GM12878 (cell line): ENCODE measurements at regions not wholly inside any gene's neighbourhood (a gene's known extent, or its start where the extent isn't known, plus 50 kb on each side); places are given as distances from the start of the nearest gene placed in this dataset.
A peak's percentile ranks its signal among the peaks of the same experiment; 100 is the strongest.

Experiments used
- ATAC-seq: fragments of 200-7000 bp; cut with Tn5 transposase; 3 replicates; pipeline ENCODE4 v1.9.1; 2020; ENCODE audit warnings: mild to moderate bottlenecking, moderate library complexity
- BruUV-seq: library from RNA; stranded (reverse); fragments of 400-500 nt; replicated peaks from 2 replicates; lab custom pipeline; 2021; lab: Mats Ljungman, UMichigan
- CTCF ChIA-PET: fragments of 300-600 bp; sonication (Branson Sonifier 250); formaldehyde crosslinking; extraction: SDS; loops from one replicate; lab custom pipeline; 2021; ENCODE audit warnings: inconsistent platforms; lab: Yijun Ruan, JAX
- POLR2A ChIA-PET: fragments of 350-600 bp; formaldehyde crosslinking; extraction: SDS; loops from one replicate; lab custom pipeline; 2021; ENCODE audit warnings: inconsistent platforms; lab: Charles Lee
- RAD21 ChIA-PET: fragments of 300-600 bp; sonication (Branson Sonifier 250); formaldehyde crosslinking; loops from one replicate; lab custom pipeline; 2023; ENCODE audit warnings: antibody characterized with exemption; ENCODE audit not compliant: unreplicated experiment; lab: Charles Lee
- SMC1A ChIA-PET: fragments of 300-600 bp; sonication (Branson Sonifier 250); formaldehyde crosslinking; loops from one replicate; lab custom pipeline; 2023; ENCODE audit not compliant: unreplicated experiment, uncharacterized antibody; lab: Charles Lee
- DNase-seq: peaks from one replicate; pipeline ENCODE4 v3.0.0-alpha.2; 2011; ENCODE audit warnings: low read depth, low spot score
- FAIRE-seq: peaks from 3 replicates; lab custom pipeline; 2011; peaks lifted over from hg19 to GRCh38; lab: Jason Lieb, UNC
- H2AFZ ChIP-seq: 2 replicates; pipeline ENCODE4 v1.6.0; 2011; ENCODE audit warnings: low read depth, low read length, control low read depth; ENCODE audit not compliant: control insufficient read depth
- H3K27ac ChIP-seq: 2 replicates; pipeline ENCODE4 v1.5.1; 2011; ENCODE audit warnings: control low read depth; ENCODE audit not compliant: control insufficient read depth, insufficient read depth
- H3K27me3 ChIP-seq, 2 experiments: replicated peaks in 1 of 2; 2 replicates each; pipeline versions ENCODE4 v1.6.0 to v1.6.1; 2011; ENCODE audit warnings: low read length in 1 of 2; ENCODE audit not compliant: control insufficient read depth in 2 of 2, insufficient read depth in 2 of 2
- H3K36me3 ChIP-seq, 2 experiments: 2 replicates each; pipeline ENCODE4 v1.5.1; 2011; ENCODE audit warnings: low read length in 1 of 2; ENCODE audit not compliant: control insufficient read depth in 2 of 2, insufficient read depth in 2 of 2
- H3K4me1 ChIP-seq: 2 replicates; pipeline ENCODE4 v1.6.1; 2011; ENCODE audit warnings: mild to moderate bottlenecking, low read length, moderate library complexity, mixed read lengths; ENCODE audit not compliant: control insufficient read depth, insufficient read depth
- H3K4me2 ChIP-seq: 2 replicates; pipeline ENCODE4 v1.6.0; 2011; ENCODE audit warnings: control low read depth; ENCODE audit not compliant: control insufficient read depth, insufficient read depth
- H3K4me3 ChIP-seq: fragments of 200-600 bp; sonication (generic); 2 replicates; pipeline ENCODE4 v1.5.1; 2016
- H3K79me2 ChIP-seq: 2 replicates; pipeline ENCODE4 v1.6.0; 2011; ENCODE audit warnings: low read length; ENCODE audit not compliant: control insufficient read depth, insufficient read depth
- H3K9ac ChIP-seq: 2 replicates; pipeline ENCODE4 v1.8.0; 2011; ENCODE audit warnings: low read length, control low read depth, mixed read lengths; ENCODE audit not compliant: control insufficient read depth, insufficient read depth
- H3K9me3 ChIP-seq: replicated peaks from 3 replicates; pipeline ENCODE4 v1.5.1; 2011; ENCODE audit warnings: mild to moderate bottlenecking, low read length; ENCODE audit not compliant: control insufficient read depth, insufficient read depth
- H4K20me1 ChIP-seq: 2 replicates; pipeline ENCODE4 v1.6.0; 2011; ENCODE audit not compliant: control insufficient read depth, insufficient read depth
- CEBPB ChIP-seq, 2 experiments: fragments of 150-350 bp in 1 of 2; IDR thresholded peaks; 2 replicates each; pipeline ENCODE4 v1.6.1; 2012 to 2014; ENCODE audit warnings: low read depth in 2 of 2, low read length in 2 of 2, borderline replicate concordance in 1 of 2, inconsistent platforms in 1 of 2
- CREB1 ChIP-seq: IDR thresholded peaks from 2 replicates; pipeline ENCODE4 v1.6.1; 2012; ENCODE audit warnings: low read depth, mild to moderate bottlenecking, inconsistent platforms
- CTCF ChIP-seq, 3 experiments: IDR thresholded peaks in 2 of 3; conservative IDR thresholded peaks in 1 of 3; 2 replicates each; pipeline ENCODE4 v1.5.1; 2011; ENCODE audit warnings: low read depth in 3 of 3, low read length in 3 of 3, mild to moderate bottlenecking in 3 of 3, control low read depth in 2 of 3, moderate library complexity in 2 of 3, inconsistent platforms in 1 of 3, mixed read lengths in 1 of 3; ENCODE audit not compliant: control insufficient read depth in 2 of 3, insufficient read depth in 1 of 3; ENCODE audit errors: extremely low read depth in 1 of 3
- KAT2A ChIP-seq: conservative IDR thresholded peaks from 2 replicates; pipeline ENCODE4 v1.6.1; 2011; ENCODE audit warnings: low read depth, low read length; ENCODE audit not compliant: control insufficient read depth
- MYB ChIP-seq: fragments of 150-350 bp; IDR thresholded peaks from 2 replicates; pipeline ENCODE4 v1.6.1; 2014; ENCODE audit warnings: mild to moderate bottlenecking, low read depth, low read length, borderline replicate concordance
- NFYB ChIP-seq: IDR thresholded peaks from 2 replicates; pipeline ENCODE4 v1.6.1; 2011; ENCODE audit warnings: low read depth, mild to moderate bottlenecking, low read length, improper control_type of control experiment, moderate library complexity; ENCODE audit not compliant: insufficient read depth
- PKNOX1 ChIP-seq: fragments of 450-650 bp; IDR thresholded peaks from 2 replicates; pipeline ENCODE4 v1.6.1; 2016; ENCODE audit warnings: mild to moderate bottlenecking
- RB1 ChIP-seq: fragments of 450-650 bp; formaldehyde crosslinking; IDR thresholded peaks from 2 replicates; pipeline ENCODE4 v1.6.1; 2017; ENCODE audit warnings: mild to moderate bottlenecking, borderline replicate concordance
- RELA ChIP-seq: fragments of 450-650 bp; IDR thresholded peaks from 2 replicates; pipeline ENCODE4 v1.8.0; 2014; ENCODE audit warnings: borderline replicate concordance; ENCODE audit not compliant: partially characterized antibody
- SMC3 ChIP-seq: IDR thresholded peaks from 2 replicates; pipeline ENCODE4 v1.6.1; 2011; ENCODE audit warnings: low read length, improper control_type of control experiment, borderline replicate concordance
- TAF1 ChIP-seq: IDR thresholded peaks from 2 replicates; pipeline ENCODE4 v1.6.1; 2011; ENCODE audit warnings: mild to moderate bottlenecking, low read depth, low read length, borderline replicate concordance
- TCF3 ChIP-seq: IDR thresholded peaks from 2 replicates; pipeline ENCODE4 v1.6.1; 2012; ENCODE audit warnings: low read depth, mild to moderate bottlenecking, low read length, borderline replicate concordance; ENCODE audit not compliant: insufficient read depth
- YY1 ChIP-seq: IDR thresholded peaks from 2 replicates; pipeline ENCODE4 v1.6.1; 2011; ENCODE audit warnings: low read depth, mild to moderate bottlenecking, low read length
- WGBS: methylation state at CpG from one replicate; pipeline ENCODE4 v1.1.6; 2016; ENCODE audit warnings: low lambda C conversion rate; ENCODE audit not compliant: insufficient replicate concordance, insufficient coverage; ENCODE audit errors: missing lambda C conversion rate; 5-methylcytosine and 5-hydroxymethylcytosine counted together
- in situ Hi-C: fragments of 300-500 bp; cut with MboI; formaldehyde crosslinking; loops from 9 replicates; pipeline ENCODE4 v1.14.3; 2018; ENCODE audit warnings: mixed read lengths
- intact Hi-C: fragments of 100-400 bp; cut with micrococcal nuclease; formaldehyde crosslinking; loops from one replicate; pipeline ENCODE4 v1.14.2; 2022; ENCODE audit not compliant: unreplicated experiment
- TF ChIP-seq, protein P1 (sequence below): fragments of 450-650 bp; IDR thresholded peaks from 2 replicates; pipeline ENCODE4 v1.6.1; 2017; ENCODE audit warnings: low read depth, mild to moderate bottlenecking, moderate library complexity
- TF ChIP-seq, protein P2 (sequence below): IDR thresholded peaks from 2 replicates; pipeline ENCODE4 v1.6.1; 2011; ENCODE audit warnings: mild to moderate bottlenecking, low read depth, low read length, moderate library complexity; ENCODE audit not compliant: insufficient replicate concordance

DNA sequence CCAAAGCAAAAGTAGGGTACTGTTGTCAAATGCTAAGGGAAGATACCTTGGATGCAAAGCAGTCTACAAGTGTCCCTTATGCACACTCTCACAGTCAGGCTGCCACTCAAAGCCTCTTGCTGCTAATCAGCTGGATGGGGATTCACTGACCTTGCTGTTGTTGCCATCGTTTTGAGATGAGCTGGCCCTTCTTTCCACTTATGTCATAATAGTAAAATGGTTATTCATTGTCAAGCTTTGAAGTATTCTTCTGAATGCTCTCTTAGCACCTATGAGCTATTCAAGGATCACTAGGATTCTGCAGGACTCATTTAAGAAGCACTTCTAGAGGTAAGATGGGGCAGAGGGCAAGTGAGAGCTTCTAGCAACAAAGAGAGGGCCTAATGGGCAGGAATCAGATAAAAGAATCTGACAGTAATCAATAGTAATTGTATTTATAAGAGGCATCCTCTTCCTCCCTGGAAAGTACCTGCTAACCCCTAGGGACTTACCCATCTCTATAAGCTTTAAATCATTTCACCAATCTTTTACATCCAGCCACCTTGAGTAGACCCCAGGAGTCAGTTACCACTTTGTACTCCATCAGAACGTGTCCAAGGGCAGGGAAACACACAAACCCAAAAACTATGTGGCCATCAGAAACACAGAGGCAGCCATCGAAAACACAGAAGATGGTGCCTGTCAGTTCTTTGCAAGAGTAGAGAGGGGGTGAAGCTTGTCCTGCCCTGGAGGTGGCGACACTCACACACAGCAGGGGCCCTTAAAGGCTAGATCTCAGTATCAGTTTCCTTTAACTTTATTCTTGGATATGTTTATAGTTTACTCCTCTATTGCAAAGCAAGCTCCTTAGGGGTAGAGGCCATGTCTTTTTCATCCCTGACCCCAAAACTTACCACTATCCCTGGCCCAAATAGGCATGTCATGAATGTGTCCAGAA, 103.7 kb upstream of the NFIA start:
- POLR2A ChIA-PET: no interaction called here
- TF ChIP-seq NFYB (no peak), CEBPB (IDR thresholded peaks at IDR 0.05; ENCODE audit: borderline replicate concordance in 1 of 2, low read depth in 2 of 2, low read length in 2 of 2) (no peak), TAF1 (no peak), CREB1 (no peak), SMC3 (peak; percentile 58; the same call in 1 of the 2 replicates), YY1 (peak; percentile 56; the same call in 1 of the 2 replicates), PKNOX1 (peak; percentile 92), KAT2A (no peak), TCF3 (no peak), MYB (no peak), RB1 (no peak), CTCF (IDR thresholded peaks at IDR 0.05 in 2 of 3, conservative IDR thresholded peaks at IDR 0.05 in 1 of 3; ENCODE audit: control insufficient read depth in 2 of 3, extremely low read depth in 1 of 3, insufficient read depth in 1 of 3, low read depth in 3 of 3, low read length in 3 of 3) (peak; percentile 58 to 60 (median 60)), RELA (no peak)
- TF ChIP-seq, protein P1, sequence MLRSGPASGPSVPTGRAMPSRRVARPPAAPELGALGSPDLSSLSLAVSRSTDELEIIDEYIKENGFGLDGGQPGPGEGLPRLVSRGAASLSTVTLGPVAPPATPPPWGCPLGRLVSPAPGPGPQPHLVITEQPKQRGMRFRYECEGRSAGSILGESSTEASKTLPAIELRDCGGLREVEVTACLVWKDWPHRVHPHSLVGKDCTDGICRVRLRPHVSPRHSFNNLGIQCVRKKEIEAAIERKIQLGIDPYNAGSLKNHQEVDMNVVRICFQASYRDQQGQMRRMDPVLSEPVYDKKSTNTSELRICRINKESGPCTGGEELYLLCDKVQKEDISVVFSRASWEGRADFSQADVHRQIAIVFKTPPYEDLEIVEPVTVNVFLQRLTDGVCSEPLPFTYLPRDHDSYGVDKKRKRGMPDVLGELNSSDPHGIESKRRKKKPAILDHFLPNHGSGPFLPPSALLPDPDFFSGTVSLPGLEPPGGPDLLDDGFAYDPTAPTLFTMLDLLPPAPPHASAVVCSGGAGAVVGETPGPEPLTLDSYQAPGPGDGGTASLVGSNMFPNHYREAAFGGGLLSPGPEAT: 0 out of 2 replicates have a peak, but pooled peaks have one; percentile 43
- TF ChIP-seq, protein P2, sequence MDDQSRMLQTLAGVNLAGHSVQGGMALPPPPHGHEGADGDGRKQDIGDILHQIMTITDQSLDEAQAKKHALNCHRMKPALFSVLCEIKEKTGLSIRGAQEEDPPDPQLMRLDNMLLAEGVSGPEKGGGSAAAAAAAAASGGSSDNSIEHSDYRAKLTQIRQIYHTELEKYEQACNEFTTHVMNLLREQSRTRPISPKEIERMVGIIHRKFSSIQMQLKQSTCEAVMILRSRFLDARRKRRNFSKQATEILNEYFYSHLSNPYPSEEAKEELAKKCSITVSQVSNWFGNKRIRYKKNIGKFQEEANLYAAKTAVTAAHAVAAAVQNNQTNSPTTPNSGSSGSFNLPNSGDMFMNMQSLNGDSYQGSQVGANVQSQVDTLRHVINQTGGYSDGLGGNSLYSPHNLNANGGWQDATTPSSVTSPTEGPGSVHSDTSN: peak; percentile 76

More for the DNA sequence above, 103.7 kb upstream of the NFIA start:
- Histone ChIP-seq H3K79me2 (no peaks in the 10 kb centered on the region), H3K4me3 (no peak overlapping the region), H3K36me3 (no peaks in the 10 kb centered on the region), H4K20me1 (no peaks in the 10 kb centered on the region), H3K9ac (no peak overlapping the region), H3K9me3 (no peaks in the 10 kb centered on the region), H2AFZ (no peak overlapping the region; the same call in 1 of the 2 replicates), H3K27me3 (no peaks in the 10 kb centered on the region), H3K27ac (no peak overlapping the region), H3K4me1 (no peaks in the 10 kb centered on the region), H3K4me2 (no peak overlapping the region)
- BruUV-seq: no TSS peak
- SMC1A ChIA-PET: interaction anchor here (1.0 to 1.9 kb wide), 4 partner anchors 10 to 610 kb away, joined by 3 to 10 read pairs (median 4); no protein-coding TSS in a partner anchor
- ATAC-seq (peak; percentile 93), DNase-seq (peak; percentile 15), FAIRE-seq (peak; percentile 75)
- RAD21 ChIA-PET: interaction anchor here (0.7 to 1.5 kb wide), 6 partner anchors 13 to 618 kb away, joined by 3 to 8 read pairs (median 3); no protein-coding TSS in a partner anchor
- 1% methylated on average over 4 of the region's 4 CpGs for WGBS
- intact Hi-C loops (loop anchor here (2.0 to 10.0 kb wide), 6 partner anchors 64 to 874 kb away; no protein-coding TSS in a partner anchor), in situ Hi-C loops (loop anchor here (10.0 kb wide), 1 partner anchor 476 kb away; no protein-coding TSS in a partner anchor)
- CTCF ChIA-PET: interaction anchor here (0.5 to 2.3 kb wide), 16 partner anchors 9 to 1104 kb away, joined by 3 to 13 read pairs (median 4); no protein-coding TSS in a partner anchor
